ENCODE measurements at regions not wholly inside any gene's neighbourhood (a gene's known extent, or its start where the extent isn't known, plus 50 kb on each side); places are given as distances from the start of the nearest gene placed in this dataset.
A peak's percentile ranks its signal among the peaks of the same experiment; 100 is the strongest.

DNA sequence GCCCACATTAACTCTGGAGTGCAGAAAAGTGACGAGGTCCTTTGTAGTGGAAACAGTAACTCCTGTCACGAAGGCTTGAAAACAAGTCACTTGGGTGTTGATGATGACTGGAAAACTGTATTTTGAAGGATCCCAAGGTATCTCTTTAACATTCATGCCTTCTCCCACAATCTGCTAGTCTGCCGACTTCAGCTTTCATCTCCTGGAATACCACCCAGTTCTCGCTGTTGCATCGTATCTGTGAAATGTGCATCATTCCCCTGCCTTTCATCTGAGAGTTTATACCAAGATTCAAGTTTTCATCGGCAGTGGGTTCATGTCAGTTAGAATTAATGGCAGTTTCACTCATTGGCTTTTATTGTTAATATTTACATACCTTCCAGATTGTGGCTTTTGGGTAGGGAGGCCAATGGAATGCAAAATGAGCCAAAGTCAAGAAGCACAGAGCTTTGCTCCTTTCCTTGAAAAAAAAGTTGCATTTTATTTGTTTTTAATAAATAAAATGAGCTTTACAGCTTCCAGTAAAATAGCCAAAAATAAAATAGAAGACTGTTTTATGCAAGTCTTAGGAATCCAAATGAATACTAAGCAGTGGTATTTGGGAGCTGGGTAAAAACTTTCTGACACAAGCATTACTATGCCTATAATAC, 575.2 kb upstream of the WWC1 start:
- no peak for DNase-seq

DNA sequence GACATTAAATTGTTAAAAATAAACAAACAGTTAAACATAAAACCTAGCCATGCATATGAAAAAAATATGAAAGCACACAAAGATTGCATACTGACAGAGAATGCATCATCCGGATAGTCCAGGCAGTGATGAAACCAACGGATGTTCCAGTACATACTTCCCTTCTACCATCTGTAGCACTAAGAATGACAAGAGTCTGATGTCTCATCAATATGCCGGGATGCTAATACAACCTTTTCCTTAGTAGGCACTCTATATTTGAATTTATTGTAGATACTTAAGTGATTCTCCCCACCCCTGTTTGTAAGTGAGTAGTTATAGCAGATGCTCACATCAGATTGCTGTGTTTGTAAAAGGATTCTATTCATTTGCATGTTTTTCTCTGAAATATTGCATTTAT, 571.2 kb upstream of the WWC1 start:
- DNase-seq: no peak

DNA sequence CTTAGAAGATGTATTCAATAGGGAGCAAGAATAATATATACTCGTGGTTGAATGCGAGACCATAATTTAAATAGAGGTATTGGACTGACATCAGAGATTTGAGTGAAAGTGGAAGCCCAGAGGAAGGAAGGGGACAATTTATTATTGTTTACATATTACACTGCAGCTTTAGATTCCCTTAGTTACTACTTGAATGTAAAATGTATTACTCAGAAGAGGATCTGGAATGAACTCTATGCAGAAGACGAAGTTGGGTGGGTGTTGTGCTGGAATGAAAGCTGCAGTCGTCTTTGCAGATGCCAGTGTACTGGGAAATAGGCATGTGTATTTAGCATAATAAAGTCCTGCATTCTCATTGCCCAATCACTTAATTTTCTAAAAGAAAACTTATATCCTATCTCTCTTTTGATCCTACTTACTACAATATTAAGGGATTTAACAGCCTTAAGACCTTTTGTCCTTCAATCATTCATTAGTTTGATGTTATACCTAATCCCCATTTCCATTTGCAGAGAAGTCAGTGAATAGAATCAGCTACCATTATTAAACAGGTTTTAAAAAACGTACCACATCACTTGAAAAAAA, 570.7 kb upstream of the WWC1 start:
- DNase-seq: no peak

DNA sequence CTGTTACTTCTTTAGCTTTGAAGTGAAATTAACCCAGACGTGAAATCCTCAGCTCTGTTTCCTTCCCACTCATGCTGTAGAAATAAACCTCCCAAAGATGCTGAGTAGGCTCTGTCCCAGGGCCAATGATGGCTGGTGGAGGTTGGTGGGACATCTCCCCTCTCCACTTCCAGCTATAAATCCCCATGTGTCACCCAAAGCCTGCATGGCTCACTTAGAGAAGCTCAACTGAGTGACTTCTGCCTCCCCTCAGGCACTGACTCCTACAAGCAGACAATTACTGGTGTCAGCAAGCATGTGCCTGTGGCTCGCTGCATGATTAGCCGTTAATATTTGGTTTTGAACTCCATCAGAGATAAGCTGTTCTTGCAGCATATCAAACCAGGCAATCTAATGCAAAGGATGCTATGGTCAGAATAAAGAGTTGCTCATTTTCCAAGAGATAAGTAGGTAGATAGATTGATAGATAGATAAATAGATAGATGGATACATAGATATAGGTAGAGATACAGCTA, 569.5 kb upstream of the WWC1 start:
- no peak for DNase-seq

DNA sequence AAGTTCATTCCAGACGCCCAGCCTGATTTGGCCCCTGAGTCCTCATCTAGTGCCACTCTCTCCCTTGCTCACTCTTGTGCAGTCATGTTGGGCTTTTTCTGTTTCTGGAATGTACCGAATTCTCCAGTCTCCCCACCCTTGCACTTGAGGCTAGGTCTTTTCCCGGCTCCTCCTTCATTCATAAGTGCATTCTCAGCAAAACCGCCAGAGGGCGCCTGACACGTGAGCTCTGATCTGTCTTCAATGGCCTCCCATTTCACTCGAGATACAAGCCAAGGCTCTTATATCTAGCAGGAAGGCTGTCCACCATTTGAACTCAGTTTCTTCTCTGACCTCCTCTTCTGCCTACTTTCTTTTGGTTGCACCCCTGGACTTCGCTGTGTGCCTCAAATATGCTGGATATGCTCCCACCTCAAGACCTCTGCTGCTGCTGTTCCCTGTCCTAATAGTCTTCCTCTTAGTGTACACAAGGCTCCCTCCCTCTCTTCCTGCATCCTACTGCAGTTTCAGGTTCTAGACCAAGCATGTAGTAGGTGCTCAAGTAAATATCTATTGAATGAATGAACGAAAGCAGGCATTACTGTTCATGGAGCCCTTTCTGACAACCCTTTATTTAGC, 568.1 kb upstream of the WWC1 start:
- DNase-seq: peak; percentile 63

GRCh38 chr5:167725264-167725663, 566.2 kb upstream of the WWC1 start:
- no peak for DNase-seq

- DNase-seq: no peak
Measured at GRCh38 chr5:167725741-167726140, 565.7 kb upstream of the WWC1 start.

DNA sequence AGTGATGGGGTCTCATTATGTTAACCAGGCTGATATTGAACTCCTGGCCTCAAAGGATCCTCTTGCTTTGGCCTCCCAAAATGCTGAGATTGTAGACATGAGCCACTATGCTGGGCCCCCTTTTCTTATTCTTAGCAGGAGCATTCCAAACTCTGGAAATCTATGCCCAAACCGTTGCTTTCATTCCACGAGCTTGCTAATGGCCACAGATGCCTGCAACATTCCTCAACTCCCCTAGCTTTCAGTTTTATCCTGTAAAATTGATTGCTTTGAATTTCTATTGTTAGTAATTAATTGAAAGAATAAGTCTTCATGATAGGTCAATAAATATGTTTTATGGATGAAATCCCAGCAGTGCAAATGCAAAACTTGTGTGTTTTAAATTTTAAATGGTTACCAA, 564.8 kb upstream of the WWC1 start:
- DNase-seq: no peak

DNA sequence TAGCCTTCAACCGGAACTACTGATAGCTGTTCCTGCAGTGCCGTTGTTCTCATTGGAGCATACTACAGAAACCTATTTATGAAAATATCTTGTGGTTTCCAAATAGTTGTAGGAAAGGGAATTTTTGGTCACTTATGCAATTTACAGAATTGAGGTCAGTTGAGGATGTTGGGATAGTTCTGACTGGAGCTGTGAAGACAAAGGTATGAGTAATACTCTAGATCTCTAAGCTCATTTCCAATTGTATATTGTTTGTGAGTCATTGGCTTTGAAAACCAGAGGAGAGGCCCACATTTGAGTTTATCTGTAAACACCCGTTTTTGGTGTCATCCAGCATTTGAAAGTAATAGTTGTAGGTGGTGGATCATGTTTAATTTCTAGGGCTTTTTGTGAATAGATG, 561.3 kb upstream of the WWC1 start:
- no peak for DNase-seq

- DNase-seq: no peak
Measured at GRCh38 chr5:167730656-167731055, 560.8 kb upstream of the WWC1 start.

DNA sequence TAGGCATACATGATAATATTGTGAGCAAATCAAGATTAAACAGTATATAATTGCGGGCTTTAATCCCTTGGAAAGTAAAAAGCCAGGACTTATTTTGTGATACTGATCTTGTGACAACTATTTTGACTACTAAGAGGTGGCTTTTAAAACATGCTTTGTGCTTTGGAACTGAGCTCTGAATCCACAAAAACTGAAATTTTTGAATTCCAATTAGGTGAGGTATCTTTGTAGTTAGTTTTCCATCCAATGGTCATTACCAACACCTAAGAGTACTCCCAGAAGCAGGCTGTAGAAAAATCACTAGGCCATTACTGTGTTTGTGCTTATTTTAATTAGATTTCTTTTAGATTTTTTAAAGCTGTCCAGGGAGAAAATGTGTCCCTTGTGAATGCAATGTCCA, 559.5 kb upstream of the WWC1 start:
- no peak for DNase-seq

DNA sequence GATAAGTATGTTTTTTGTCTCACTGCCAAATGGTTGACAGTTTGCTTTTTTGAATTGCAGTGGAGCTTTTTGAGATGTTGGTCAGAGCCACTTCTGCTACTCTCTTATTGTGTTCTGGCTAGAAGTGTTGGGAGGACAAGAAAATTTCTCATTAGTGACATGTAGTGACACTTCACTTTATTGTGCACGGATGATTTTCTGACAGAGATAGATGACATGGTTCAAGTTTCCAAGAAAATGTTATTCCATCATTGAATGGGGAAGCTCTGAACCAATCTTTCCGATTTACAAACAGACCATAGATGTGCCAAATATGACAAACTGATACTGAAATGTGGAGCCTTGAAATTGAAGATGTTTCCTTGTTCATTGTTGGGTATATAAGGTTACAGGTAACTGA, 558.9 kb upstream of the WWC1 start:
- no peak for DNase-seq

DNA sequence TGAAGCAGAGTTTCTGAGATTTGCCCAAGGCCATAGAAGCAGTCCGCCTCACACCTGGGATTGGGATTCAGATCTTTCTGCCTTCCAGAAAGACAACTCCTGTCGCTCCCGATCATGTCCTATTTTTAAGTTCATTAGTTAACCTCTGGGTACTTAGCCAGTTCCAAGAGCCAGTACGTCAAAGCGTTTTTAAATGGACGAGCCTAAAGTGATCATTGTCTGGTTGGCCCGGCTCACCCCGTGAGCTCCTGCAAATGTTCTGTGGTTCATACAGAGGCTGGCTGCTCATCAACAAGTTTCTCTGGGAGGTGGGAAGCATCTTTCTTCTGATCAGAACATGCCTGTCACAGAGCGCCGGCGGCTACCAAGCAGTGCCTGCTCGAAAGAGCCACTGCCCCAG, 554.5 kb upstream of the WWC1 start:
- DNase-seq: no peak

GRCh38 chr5:167743695-167744464, 547.6 kb upstream of the WWC1 start:
- DNase-seq: no peak

- no peak for DNase-seq
Measured at GRCh38 chr5:167745868-167746267, 545.6 kb upstream of the WWC1 start.

DNA sequence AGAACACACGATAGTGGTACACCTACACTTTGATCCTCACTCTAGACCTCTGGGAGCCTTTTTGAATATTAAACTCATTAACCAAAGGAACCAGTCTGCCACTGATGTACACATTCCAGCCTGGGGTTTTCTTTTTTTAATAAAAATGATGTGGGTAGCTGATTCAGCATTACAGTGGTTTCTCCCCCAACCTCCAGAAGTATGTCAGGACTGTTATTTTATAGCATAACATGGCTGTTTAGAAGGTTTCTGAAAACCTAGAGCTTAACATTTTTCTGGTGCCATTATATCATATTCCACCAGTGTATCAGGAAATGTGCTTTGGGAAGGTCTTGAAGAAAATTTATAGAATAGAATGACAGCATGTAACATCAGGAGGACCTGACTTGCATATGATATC, 540.9 kb upstream of the WWC1 start:
- DNase-seq: no peak

- DNase-seq: no peak
Measured at GRCh38 chr5:167752936-167753335, 538.5 kb upstream of the WWC1 start.

- no peak for DNase-seq
Measured at GRCh38 chr5:167753725-167754490, 537.5 kb upstream of the WWC1 start.

DNA sequence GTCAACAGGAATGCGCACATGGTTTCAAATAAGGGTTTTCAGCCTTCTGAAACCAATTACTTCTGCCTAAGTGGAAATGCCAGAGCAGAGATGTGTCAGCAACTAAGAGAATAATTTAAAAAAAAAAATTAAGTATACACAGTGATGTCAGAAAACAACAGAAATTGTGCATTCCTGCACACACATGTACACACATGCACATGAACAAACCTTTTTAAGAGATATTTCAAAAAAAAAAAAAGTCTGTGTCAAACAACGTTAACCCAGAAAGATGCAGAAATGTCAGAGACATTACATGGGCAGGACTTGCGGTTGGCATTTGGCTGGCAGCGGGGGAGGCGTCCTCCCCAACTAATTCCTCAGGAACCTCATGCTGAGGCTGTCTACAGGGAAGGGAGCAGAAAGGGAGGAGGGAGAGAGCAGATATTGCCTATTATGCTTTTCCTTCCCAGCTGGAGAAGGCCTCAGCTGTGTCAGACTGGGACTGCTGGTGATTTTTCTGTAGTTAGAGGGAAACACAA, 536.9 kb upstream of the WWC1 start:
- no peak for DNase-seq

DNA sequence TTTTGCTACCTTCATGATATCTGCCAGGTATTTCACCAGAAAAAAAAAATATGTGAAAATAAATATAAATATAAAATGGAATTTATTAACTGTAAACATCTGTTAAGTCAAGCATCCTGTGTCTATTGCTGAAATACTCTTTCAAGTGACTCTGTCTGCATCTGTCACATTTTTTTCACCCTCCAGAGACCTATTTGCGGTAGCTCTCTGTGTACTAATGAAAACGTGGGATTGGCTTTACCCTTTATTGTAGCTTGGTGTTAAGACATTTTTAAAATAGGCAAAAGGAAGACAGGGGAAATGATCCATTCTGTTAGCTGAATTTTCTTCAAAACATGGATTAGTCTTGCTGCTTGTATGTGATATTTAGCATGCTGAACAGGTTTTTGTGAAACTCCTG, 536.0 kb upstream of the WWC1 start:
- no peak for DNase-seq

- DNase-seq: no peak
Measured at GRCh38 chr5:167759057-167759821, 532.2 kb upstream of the WWC1 start.

GRCh38 chr5:167763772-167764171, 527.7 kb upstream of the WWC1 start:
- no peak for DNase-seq

Measured in dermis blood vessel endothelial cell (primary cell).